ENCODE measurements at regions not wholly inside any gene's neighbourhood (a gene's known extent, or its start where the extent isn't known, plus 50 kb on each side); places are given as distances from the start of the nearest gene placed in this dataset.

DNA sequence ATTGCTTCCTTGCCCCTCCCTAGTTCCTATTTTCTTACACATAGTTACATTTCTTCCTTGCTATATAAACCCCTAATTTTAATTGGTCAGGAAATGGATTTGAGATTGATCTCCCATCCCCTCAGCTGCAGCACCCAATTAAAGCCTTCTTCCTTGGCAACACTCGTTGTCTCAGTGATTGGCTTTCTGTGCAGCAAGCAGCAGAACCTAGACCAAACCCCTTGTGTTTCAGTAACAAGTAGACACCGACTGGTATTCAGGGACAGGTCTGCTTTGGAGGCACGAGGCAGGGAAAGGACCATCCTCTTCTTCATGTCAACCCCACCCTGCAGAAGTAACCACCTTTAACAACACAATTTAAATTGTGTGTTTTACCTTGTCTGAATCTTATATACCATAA is 152.6 kb downstream of the RPAP3 start:
- Mint-ChIP-seq H3K4me1 (peaks cover 8 to 13% of the 10 kb centered on the region in 2 donors), H3K9me3 (peaks cover 0 to 21% (median 9%) of the 10 kb centered on the region in 6 donors), H3K4me3 (no peak overlapping the region), H3K27ac (no peak overlapping the region), H3K27me3 (ENCODE audit: low read depth in 3 of 3) (peaks cover 0 to 3% (median 0%) of the 10 kb centered on the region in 3 donors), H3K36me3 (peaks cover 0 to 12% (median 8%) of the 10 kb centered on the region in 3 donors)
- no peak for DNase-seq

DNA sequence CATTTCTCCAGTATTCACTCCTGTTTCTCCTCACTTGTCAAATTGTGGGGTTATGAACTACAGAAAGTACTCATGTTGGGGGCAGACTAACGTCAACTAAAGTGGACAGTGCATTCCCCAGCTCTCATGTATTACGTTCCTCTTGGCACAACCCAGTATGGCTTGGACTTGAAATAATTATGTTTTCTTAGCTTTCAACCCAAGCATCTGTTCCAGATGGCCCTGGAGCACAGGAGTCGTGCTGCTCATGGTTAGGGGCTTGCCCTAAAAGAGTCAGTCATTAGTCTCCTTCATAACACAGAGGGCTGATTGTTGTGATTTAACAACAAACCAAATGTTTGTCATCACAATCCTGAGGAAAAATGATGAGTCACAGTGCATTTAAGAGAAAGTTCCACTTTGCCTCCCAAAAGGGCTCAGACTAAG is 154.4 kb downstream of the RPAP3 start:
- H3K9me3 Mint-ChIP-seq: peaks cover 0 to 21% (median 9%) of the 10 kb centered on the region in 6 donors
- H3K27ac Mint-ChIP-seq: no peak overlapping the region
- H3K4me3 Mint-ChIP-seq: no peak overlapping the region
- H3K27me3 Mint-ChIP-seq (ENCODE audit: low read depth in 3 of 3): peaks cover 0 to 2% (median 0%) of the 10 kb centered on the region in 3 donors
- peaks cover 12 to 17% of the 10 kb centered on the region in 2 donors for H3K4me1 Mint-ChIP-seq
- H3K36me3 Mint-ChIP-seq: peaks cover 0 to 12% (median 8%) of the 10 kb centered on the region in 3 donors
- DNase-seq: no peak

DNA sequence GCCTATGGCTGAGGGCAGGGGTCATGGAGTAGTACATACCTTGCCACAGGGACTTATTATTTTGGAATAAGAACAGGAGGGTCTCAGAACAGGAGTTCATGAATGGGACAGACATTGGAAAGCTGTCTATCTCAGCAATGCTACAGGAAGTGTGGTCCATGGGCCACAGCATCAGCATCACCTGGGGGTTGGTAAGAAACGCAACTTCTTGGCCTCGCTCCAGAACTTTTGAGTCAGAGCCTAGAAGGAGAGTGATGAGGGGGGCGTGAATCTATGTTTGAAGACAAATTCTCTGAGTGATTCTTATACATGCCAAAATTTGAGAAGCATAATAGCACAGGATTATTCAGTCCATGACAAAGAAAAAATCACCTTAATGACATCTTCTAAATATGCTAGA is 156.6 kb downstream of the RPAP3 start:
- Mint-ChIP-seq H3K27me3 (ENCODE audit: low read depth in 3 of 3) (peaks cover 0 to 2% (median 0%) of the 10 kb centered on the region in 3 donors), H3K9me3 (peaks cover 0 to 18% (median 9%) of the 10 kb centered on the region in 6 donors), H3K4me1 (peaks cover 19 to 24% of the 10 kb centered on the region in 2 donors), H3K27ac (no peak overlapping the region), H3K4me3 (no peak overlapping the region), H3K36me3 (peaks cover 0 to 12% (median 8%) of the 10 kb centered on the region in 3 donors)
- DNase-seq: no peak

DNA sequence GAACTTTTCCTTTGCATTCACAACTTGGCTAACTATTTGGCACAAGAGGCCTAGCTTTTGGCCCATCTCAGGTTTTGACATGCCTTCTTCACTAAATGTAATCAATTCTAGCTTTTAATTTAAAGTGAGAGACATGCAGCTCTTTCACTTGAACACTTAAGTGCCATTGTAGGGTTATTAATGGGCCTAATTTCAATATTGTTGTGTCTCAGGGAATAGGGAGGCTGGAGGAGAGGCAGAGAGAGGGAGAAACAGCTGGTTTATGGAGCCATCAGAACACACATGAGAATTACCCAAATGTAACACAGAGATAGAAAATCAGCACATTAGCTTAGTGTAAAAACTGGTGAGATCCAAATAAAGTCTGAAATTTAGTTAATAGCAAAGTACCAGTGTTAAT is 157.4 kb downstream of the RPAP3 start:
- peaks cover 0 to 9% (median 6%) of the 10 kb centered on the region in 3 donors for H3K36me3 Mint-ChIP-seq
- H3K4me3 Mint-ChIP-seq: no peak overlapping the region

DNA sequence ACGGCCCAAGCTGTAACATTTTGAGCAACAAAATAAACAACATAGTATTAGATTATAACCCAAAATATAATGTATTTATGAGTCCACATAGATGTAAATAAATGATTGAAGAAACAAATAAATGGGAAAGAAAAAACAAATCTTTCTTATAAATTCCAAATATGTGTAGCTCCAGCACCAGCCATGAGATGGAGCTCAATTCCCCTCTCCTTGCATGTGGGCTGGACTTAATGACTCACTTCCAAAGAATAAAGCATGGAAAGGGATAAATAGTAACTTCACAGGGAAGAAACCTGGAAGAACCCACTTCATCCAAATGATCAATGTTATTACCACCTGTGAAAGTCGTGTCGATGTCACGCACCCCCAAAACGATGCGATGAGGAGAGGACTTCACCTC is 158.8 kb downstream of the RPAP3 start:
- H3K27me3 Mint-ChIP-seq (ENCODE audit: low read depth in 3 of 3): peaks cover 0 to 8% (median 2%) of the 10 kb centered on the region in 3 donors
- no peaks in the 10 kb centered on the region for H3K9me3 Mint-ChIP-seq

More for the DNA sequence above, 157.4 kb downstream of the RPAP3 start:
- Mint-ChIP-seq H3K9me3 (peaks cover 0 to 10% (median 6%) of the 10 kb centered on the region in 6 donors), H3K27ac (no peak overlapping the region), H3K4me1 (peaks cover 13 to 15% of the 10 kb centered on the region in 2 donors), H3K27me3 (ENCODE audit: low read depth in 3 of 3) (peaks cover 0 to 2% (median 2%) of the 10 kb centered on the region in 3 donors)
- DNase-seq: no peak

DNA sequence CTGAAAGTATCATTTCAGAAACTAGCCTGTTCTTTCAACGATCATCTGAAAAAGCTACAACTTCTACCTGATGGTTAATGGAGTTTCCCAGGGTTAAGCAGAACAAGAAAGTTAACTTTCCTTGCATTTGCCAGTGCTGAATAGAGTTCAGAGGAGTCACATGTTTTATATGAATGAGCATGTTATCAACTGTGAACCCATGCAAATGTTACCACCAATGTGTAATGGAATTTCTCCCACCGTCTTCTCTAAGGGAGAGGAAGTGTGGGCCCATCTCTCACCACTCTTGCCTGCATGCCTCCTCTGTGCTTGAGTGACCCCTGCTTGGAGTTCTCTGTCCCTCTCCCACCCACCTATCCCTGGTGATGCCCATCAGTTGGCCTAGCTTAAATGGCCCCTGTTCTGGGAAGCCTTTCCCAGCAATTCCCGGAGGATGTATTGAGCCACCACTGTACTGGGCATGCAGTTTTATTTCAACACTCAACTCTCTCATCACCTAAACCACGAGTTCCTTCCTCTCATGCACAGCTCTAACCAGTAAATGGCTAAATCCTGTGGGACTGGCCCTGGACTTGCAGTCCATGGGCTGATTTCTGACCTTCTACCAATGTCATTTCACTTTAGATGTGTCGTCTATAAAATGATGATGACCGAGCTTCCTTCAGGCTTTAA is 159.8 kb downstream of the RPAP3 start:
- peak overlapping the region in 1 of 5 donors; percentile 19 for H3K4me3 Mint-ChIP-seq
- H3K9me3 Mint-ChIP-seq: no peaks in the 10 kb centered on the region
- peaks cover 6 to 15% (median 8%) of the 10 kb centered on the region in 3 donors for H3K27me3 Mint-ChIP-seq (ENCODE audit: low read depth in 3 of 3)
- peaks cover 28 to 34% of the 10 kb centered on the region in 2 donors for H3K4me1 Mint-ChIP-seq
- DNase-seq: no peak
- H3K27ac Mint-ChIP-seq: no peak overlapping the region
- peaks cover 0 to 4% (median 3%) of the 10 kb centered on the region in 3 donors for H3K36me3 Mint-ChIP-seq

More for the DNA sequence above, 158.8 kb downstream of the RPAP3 start:
- Mint-ChIP-seq H3K36me3 (peaks cover 0 to 4% (median 3%) of the 10 kb centered on the region in 3 donors), H3K4me3 (no peak overlapping the region), H3K27ac (no peak overlapping the region), H3K4me1 (peaks cover 18 to 24% of the 10 kb centered on the region in 2 donors)
- DNase-seq: no peak

DNA sequence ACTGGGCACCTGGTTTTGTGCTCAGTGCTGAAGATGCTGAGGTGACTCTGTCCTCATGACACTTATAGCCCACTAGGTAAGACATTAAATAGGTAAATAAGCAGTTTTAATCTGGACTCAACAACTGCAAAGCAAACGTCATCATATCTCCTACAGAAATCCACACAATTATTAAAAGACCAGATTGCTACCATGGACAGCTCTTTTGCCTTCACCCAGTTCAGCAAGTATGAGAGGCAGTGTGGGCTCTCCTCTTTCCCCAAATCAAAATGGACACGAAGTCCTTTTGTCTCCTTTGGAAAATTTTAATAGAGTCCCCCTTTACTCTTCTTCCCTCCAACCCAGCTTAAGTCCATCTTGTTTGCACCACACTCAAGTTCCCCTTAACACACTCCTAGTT is 171.1 kb downstream of the RPAP3 start:
- Mint-ChIP-seq H3K4me1 (peaks cover 1 to 8% of the 10 kb centered on the region in 2 donors), H3K36me3 (peaks cover 0 to 12% (median 0%) of the 10 kb centered on the region in 3 donors), H3K4me3 (no peak overlapping the region), H3K9me3 (peaks cover 6 to 31% (median 18%) of the 10 kb centered on the region in 6 donors), H3K27ac (no peak overlapping the region), H3K27me3 (ENCODE audit: low read depth in 3 of 3) (peaks cover 10 to 28% (median 11%) of the 10 kb centered on the region in 3 donors)
- no peak for DNase-seq

DNA sequence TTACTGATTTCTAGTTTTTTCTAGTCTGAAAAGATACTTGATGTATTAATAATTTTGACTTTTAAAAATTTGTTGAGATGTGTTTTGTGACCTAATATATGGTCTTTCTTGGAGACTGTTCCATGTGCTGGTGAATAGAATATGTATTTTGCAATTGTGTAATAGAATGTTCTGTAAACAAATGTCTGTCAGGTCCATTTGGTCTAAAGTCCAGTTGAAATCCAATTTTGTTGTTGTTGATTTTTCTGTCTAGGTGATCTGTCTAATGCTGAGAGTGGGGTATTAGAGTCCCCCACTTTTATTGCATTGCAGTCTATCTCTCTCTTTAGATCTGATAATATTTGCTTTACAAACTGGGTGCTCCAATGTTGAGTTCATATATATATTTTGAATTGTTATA is 175.8 kb downstream of the RPAP3 start:
- Mint-ChIP-seq H3K36me3 (peaks cover 4 to 19% (median 4%) of the 10 kb centered on the region in 3 donors), H3K9me3 (peaks cover 14 to 48% (median 26%) of the 10 kb centered on the region in 6 donors), H3K4me3 (no peak overlapping the region), H3K27ac (no peak overlapping the region), H3K4me1 (peaks cover 0 to 8% of the 10 kb centered on the region in 2 donors), H3K27me3 (ENCODE audit: low read depth in 3 of 3) (peaks cover 7 to 37% (median 12%) of the 10 kb centered on the region in 3 donors)
- no peak for DNase-seq

DNA sequence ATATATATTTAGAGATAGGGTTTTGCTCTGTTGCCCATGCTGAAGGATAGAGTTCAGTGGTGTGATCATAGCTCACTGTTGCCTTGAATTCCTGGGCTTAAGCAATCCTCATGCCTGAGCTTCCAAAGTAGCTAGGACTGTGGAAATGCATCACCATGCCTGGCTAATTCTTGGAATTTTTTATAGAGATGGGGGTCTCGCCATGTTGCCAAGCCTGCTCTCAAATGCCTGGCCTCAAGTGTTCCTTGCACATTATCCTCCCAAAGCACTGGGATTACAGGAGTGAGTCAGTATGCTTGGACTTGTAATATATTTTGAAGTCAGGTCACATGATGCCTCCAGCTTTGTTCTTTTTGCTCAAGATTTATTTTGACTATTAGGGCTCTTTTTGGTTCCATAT is 178.0 kb downstream of the RPAP3 start:
- Mint-ChIP-seq H3K4me1 (no peaks in the 10 kb centered on the region), H3K27me3 (ENCODE audit: low read depth in 3 of 3) (peaks cover 3 to 24% (median 18%) of the 10 kb centered on the region in 3 donors), H3K36me3 (peaks cover 4 to 19% (median 4%) of the 10 kb centered on the region in 3 donors), H3K9me3 (peaks cover 12 to 41% (median 26%) of the 10 kb centered on the region in 6 donors), H3K4me3 (no peak overlapping the region), H3K27ac (no peak overlapping the region)
- no peak for DNase-seq

DNA sequence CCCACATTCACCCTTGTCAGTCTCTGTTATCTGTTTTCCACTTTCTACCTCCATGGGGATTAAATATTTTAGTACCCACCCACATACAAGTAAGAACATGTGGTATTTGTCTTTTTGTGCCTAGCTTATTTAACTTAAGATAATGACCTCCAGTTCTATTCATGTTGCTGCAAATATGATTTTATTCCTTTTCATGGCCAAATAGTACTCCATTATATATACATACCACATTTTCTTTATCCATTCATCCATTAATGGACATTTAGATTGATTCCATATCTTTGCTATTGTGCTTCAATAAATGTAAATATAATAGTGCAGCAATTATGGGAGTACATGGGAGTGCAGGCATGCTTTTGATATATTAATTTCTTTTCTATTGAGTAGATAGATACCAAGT is 185.8 kb downstream of the RPAP3 start:
- Mint-ChIP-seq H3K9me3 (peaks cover 0 to 5% (median 2%) of the 10 kb centered on the region in 6 donors), H3K27ac (no peak overlapping the region), H3K36me3 (no peaks in the 10 kb centered on the region), H3K27me3 (ENCODE audit: low read depth in 3 of 3) (peaks cover 0 to 13% (median 5%) of the 10 kb centered on the region in 3 donors), H3K4me1 (no peaks in the 10 kb centered on the region), H3K4me3 (no peak overlapping the region)
- DNase-seq: no peak

DNA sequence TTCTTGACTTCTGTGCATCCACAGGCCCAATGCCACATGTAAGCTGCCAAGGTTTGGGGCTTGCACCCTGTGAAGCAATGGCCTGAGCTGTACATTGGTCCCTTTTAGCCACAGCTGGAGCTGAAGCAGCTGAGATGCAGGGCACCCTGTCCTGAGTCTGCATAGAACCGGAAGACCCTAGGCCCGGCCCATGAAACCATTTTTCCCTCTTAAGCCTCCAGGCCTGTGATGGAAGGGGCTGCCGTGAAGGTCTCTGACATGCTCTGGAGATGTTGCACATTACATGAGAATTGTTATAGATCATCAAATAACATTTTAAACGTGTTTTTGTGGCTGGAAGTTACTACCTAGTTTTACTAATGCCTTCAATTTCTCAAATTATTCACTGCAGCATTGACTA is 188.7 kb downstream of the RPAP3 start:
- no peak for DNase-seq
- Mint-ChIP-seq H3K4me1 (no peaks in the 10 kb centered on the region), H3K9me3 (peaks cover 0 to 11% (median 4%) of the 10 kb centered on the region in 6 donors), H3K4me3 (no peak overlapping the region), H3K27ac (no peak overlapping the region), H3K36me3 (no peaks in the 10 kb centered on the region), H3K27me3 (ENCODE audit: low read depth in 3 of 3) (peaks cover 2 to 5% (median 5%) of the 10 kb centered on the region in 3 donors)

DNA sequence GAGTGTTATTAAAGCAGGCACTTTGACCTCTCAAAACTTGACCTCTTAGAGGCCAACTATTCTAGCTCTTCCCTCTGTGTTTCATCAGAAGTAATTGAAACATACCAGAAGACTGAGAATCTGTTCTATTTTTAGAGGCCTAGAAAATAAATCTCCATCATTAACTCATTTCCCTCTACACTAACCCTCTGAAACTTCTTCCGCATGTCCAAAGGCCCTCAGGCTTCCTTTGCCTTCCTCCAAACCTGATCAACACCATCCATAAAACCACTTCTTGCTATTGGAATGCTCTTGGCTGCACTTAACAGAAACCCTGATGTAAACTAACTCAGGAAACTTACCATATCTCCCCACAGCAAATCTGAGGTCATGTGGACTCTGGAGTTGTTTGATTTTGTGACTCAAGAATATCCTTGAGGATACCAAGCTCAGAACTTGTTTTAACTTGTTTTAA is 196.4 kb downstream of the RPAP3 start:
- Mint-ChIP-seq H3K36me3 (no peaks in the 10 kb centered on the region), H3K27ac (no peak overlapping the region), H3K4me3 (no peak overlapping the region), H3K27me3 (ENCODE audit: low read depth in 3 of 3) (peaks cover 4 to 7% (median 7%) of the 10 kb centered on the region in 3 donors), H3K9me3 (peaks cover 0 to 8% (median 4%) of the 10 kb centered on the region in 6 donors), H3K4me1 (no peaks in the 10 kb centered on the region)
- DNase-seq: no peak

DNA sequence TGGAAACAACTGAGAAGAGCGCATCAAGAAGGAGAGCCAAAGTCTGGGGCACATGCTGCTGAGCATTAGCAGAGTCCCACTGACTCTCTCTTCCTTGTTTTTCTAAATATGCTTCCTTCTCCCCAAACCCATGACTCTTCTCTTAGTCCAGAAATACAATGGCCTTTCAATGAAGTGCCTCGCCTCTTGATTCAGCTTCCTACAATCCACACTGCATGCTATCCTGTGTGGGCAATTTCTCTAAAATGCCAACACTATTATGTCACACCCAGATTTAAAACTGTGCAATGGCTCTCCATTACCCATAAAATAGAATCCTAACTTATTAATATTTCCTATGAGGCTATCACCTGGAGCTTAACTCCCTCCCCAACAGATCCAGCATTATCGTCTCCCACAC is 198.6 kb downstream of the RPAP3 start:
- Mint-ChIP-seq H3K36me3 (no peaks in the 10 kb centered on the region), H3K27me3 (ENCODE audit: low read depth in 3 of 3) (peaks cover 5 to 7% (median 6%) of the 10 kb centered on the region in 3 donors), H3K27ac (no peak overlapping the region), H3K9me3 (peaks cover 0 to 6% (median 0%) of the 10 kb centered on the region in 6 donors), H3K4me3 (no peak overlapping the region), H3K4me1 (no peaks in the 10 kb centered on the region)
- DNase-seq: no peak

DNA sequence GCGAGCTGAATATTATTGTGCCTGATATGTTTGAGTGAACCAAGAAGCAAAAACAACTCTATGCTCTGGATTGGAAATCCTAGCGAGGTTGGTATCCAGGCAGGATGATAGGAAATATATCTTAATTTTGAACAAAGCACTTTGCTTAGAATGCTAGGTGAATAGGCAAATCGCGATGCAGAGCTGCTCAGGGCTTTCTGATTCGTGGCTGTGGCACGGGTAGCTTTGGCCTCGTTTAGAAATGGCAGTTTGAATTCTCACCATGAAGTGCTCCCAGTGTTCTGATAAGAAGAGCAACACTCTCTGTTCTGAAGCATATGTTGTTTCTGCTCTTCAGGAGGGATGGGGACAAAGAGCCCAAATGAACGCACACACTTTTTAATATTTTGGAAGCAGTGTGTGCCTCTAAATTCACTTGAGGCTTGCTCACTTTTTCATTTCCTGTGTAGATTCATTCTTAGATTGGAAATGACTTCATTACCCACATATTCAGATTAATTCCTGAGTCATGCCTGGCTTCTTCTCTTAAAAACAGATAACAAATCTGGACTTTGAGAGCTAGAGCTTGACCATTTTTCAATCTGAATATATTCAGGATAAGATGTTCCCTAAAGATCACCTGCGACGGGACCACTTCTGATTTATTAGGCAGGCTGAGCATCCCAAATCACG is 200.9 kb downstream of the RPAP3 start:
- Mint-ChIP-seq H3K4me3 (no peak overlapping the region), H3K27me3 (ENCODE audit: low read depth in 3 of 3) (peaks cover 0 to 11% (median 7%) of the 10 kb centered on the region in 3 donors)
- DNase-seq: no peak

More for the DNA sequence above, 200.9 kb downstream of the RPAP3 start:
- Mint-ChIP-seq H3K36me3 (no peaks in the 10 kb centered on the region), H3K9me3 (peaks cover 0 to 11% (median 0%) of the 10 kb centered on the region in 6 donors), H3K4me1 (no peaks in the 10 kb centered on the region), H3K27ac (no peak overlapping the region)
